PC-9 (cell line): ENCODE measurements at regions not wholly inside any gene's neighbourhood (a gene's known extent, or its start where the extent isn't known, plus 50 kb on each side); places are given as distances from the start of the nearest gene placed in this dataset.
A peak's percentile ranks its signal among the peaks of the same experiment; 100 is the strongest.

Source experiments
- BruUV-seq: library from RNA; stranded (reverse); fragments of 400-500 nt; replicated peaks from 2 replicates; lab custom pipeline; 2021; lab: Mats Ljungman, UMichigan
- CTCF ChIA-PET: fragments of 300-600 bp; sonication (Branson Sonifier 250); formaldehyde crosslinking; loops from one replicate; lab custom pipeline; 2022; ENCODE audit warnings: antibody characterized with exemption; lab: Charles Lee
- POLR2A ChIA-PET: fragments of 300-600 bp; sonication (Branson Sonifier 250); formaldehyde crosslinking; loops from one replicate; lab custom pipeline; 2022; ENCODE audit warnings: antibody characterized with exemption; ENCODE audit not compliant: unreplicated experiment; lab: Charles Lee
- DNase-seq, 2 experiments: peaks; one replicate each; pipeline versions ENCODE4 v3.0.0 to v3.0.0-alpha.2; 2015 to 2022; ENCODE audit warnings: mixed read lengths in 1 of 2
- H2AFZ ChIP-seq: fragments of 200-600 bp; sonication (generic); 2 replicates; pipeline ENCODE4 v1.8.1; 2017; ENCODE audit warnings: antibody characterized with exemption
- H3F3A ChIP-seq: fragments of 200-600 bp; sonication (generic); 2 replicates; pipeline ENCODE4 v1.8.1; 2017; ENCODE audit warnings: antibody characterized with exemption, mild to moderate bottlenecking, low read depth; ENCODE audit not compliant: insufficient read depth
- H3K27ac ChIP-seq: fragments of 200-600 bp; sonication (generic); 2 replicates; pipeline ENCODE4 v1.6.1; 2016; ENCODE audit warnings: mixed run types
- H3K27me3 ChIP-seq: fragments of 200-600 bp; sonication (generic); 2 replicates; pipeline ENCODE4 v1.6.1; 2016; ENCODE audit warnings: low read depth, mixed run types; ENCODE audit not compliant: insufficient read depth
- H3K36me3 ChIP-seq: fragments of 200-600 bp; sonication (generic); 2 replicates; pipeline ENCODE4 v1.6.1; 2016; ENCODE audit warnings: low read depth, mixed run types
- H3K4me1 ChIP-seq: fragments of 200-600 bp; sonication (generic); replicated peaks from 2 replicates; pipeline ENCODE4 v1.6.1; 2016; ENCODE audit warnings: mixed run types; ENCODE audit not compliant: insufficient read depth
- H3K4me2 ChIP-seq: fragments of 200-600 bp; sonication (generic); 2 replicates; pipeline ENCODE4 v1.6.1; 2017; ENCODE audit warnings: mixed run types
- H3K4me3 ChIP-seq: fragments of 200-600 bp; sonication (generic); 2 replicates; pipeline ENCODE4 v1.6.1; 2016; ENCODE audit warnings: mixed run types
- H3K79me2 ChIP-seq: fragments of 200-600 bp; sonication (generic); 2 replicates; pipeline ENCODE4 v1.6.1; 2017; ENCODE audit warnings: low read depth, mixed run types
- H3K9me2 ChIP-seq: fragments of 200-600 bp; sonication (generic); 2 replicates; pipeline ENCODE4 v1.8.1; 2017; ENCODE audit warnings: mild to moderate bottlenecking; ENCODE audit not compliant: insufficient read depth
- H3K9me3 ChIP-seq: fragments of 200-600 bp; sonication (generic); 2 replicates; pipeline ENCODE4 v1.8.1; 2016; ENCODE audit warnings: low read depth; ENCODE audit not compliant: insufficient read depth
- H4K20me1 ChIP-seq: fragments of 200-600 bp; sonication (generic); 2 replicates; pipeline ENCODE4 v1.8.1; 2017; ENCODE audit not compliant: insufficient read depth
- EZH2 ChIP-seq: fragments of 200-600 bp; sonication (generic); IDR thresholded peaks from 2 replicates; pipeline ENCODE4 v1.8.0; 2017; ENCODE audit warnings: antibody characterized with exemption, low read depth
- intact Hi-C: fragments of 100-400 bp; cut with micrococcal nuclease; formaldehyde crosslinking; loops from one replicate; pipeline ENCODE4 v1.10.0; 2022; ENCODE audit not compliant: unreplicated experiment
- TF ChIP-seq, protein P1 (sequence below): fragments of 200-600 bp; sonication (generic); conservative IDR thresholded peaks from 2 replicates; pipeline ENCODE4 v1.6.1; 2017; ENCODE audit warnings: mixed run types, antibody characterized with exemption, mild to moderate bottlenecking, moderate library complexity

- Histone ChIP-seq H3K36me3 (no peaks in the 10 kb centered on the region), H3K9me3 (no peaks in the 10 kb centered on the region), H4K20me1 (no peaks in the 10 kb centered on the region), H3K79me2 (no peaks in the 10 kb centered on the region), H2AFZ (no peak overlapping the region), H3F3A (no peaks in the 10 kb centered on the region), H3K27ac (no peak overlapping the region), H3K27me3 (no peaks in the 10 kb centered on the region), H3K4me2 (no peak overlapping the region), H3K9me2 (no peaks in the 10 kb centered on the region), H3K4me3 (no peak overlapping the region), H3K4me1 (no peaks in the 10 kb centered on the region)
- no TSS peak for BruUV-seq
- intact Hi-C loops = no loop called here
- DNase-seq = no peak
- no peak for TF ChIP-seq EZH2
- TF ChIP-seq, protein P1, sequence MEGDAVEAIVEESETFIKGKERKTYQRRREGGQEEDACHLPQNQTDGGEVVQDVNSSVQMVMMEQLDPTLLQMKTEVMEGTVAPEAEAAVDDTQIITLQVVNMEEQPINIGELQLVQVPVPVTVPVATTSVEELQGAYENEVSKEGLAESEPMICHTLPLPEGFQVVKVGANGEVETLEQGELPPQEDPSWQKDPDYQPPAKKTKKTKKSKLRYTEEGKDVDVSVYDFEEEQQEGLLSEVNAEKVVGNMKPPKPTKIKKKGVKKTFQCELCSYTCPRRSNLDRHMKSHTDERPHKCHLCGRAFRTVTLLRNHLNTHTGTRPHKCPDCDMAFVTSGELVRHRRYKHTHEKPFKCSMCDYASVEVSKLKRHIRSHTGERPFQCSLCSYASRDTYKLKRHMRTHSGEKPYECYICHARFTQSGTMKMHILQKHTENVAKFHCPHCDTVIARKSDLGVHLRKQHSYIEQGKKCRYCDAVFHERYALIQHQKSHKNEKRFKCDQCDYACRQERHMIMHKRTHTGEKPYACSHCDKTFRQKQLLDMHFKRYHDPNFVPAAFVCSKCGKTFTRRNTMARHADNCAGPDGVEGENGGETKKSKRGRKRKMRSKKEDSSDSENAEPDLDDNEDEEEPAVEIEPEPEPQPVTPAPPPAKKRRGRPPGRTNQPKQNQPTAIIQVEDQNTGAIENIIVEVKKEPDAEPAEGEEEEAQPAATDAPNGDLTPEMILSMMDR = no peak
- CTCF ChIA-PET = interaction anchor here (0.7 kb wide), 1 partner anchor 28 kb away, joined by 6 read pairs; no protein-coding TSS in a partner anchor
- POLR2A ChIA-PET = no interaction called here
Measured at GRCh38 chr12:14171106-14171505, 189.7 kb upstream of the GRIN2B start.

GRCh38 chr12:14175206-14175605 is 190.3 kb upstream of the ATF7IP start:
- TF ChIP-seq EZH2 = no peak
- TF ChIP-seq, protein P1 = no peak
- no TSS peak for BruUV-seq
- intact Hi-C loops = no loop called here
- Histone ChIP-seq H2AFZ (no peak overlapping the region), H3K9me3 (no peaks in the 10 kb centered on the region), H3K9me2 (no peaks in the 10 kb centered on the region), H3K4me2 (no peak overlapping the region), H3K4me1 (no peaks in the 10 kb centered on the region), H3K79me2 (no peaks in the 10 kb centered on the region), H3K27ac (no peak overlapping the region), H3K4me3 (no peak overlapping the region), H4K20me1 (no peaks in the 10 kb centered on the region), H3K36me3 (no peaks in the 10 kb centered on the region), H3K27me3 (no peaks in the 10 kb centered on the region), H3F3A (peaks cover 8% of the 10 kb centered on the region)
- CTCF ChIA-PET = no interaction called here
- POLR2A ChIA-PET = no interaction called here
- DNase-seq = no peak

DNA sequence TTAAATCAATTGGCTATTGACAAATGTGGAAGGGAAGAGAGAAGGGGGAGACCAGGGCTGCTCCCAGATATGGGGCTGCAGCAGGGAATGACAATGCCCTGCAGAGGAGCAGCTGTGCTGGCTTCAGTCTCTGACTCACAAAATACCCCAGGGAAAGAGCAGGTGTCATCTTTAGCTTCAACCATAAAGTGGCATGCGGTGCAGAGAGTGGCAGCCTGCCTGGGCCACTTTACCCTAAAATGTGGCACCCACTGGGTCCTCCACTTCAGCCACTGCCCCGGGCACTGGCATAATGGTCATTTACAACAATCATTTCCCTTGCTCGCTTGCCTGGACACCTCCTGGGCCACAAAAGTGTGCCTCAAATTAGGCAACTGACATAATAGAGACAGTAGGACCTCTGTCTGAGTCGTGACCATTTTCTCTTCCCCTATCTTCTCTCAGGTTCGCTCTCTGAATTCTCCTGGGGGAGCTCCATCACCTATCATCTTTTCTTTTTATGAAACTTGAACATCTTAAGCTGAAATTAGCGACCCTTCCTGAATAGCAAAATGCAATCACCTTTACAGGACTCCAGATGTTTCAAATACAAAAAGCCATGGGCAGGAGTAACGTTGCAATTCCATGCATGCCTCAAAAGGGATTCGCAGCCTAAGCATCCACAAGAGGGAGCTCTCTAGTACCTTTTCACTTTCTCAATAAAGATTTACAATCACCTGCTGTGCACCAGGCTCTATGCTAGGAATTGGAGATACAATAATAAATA is 179.9 kb upstream of the ATF7IP start:
- no peaks in the 10 kb centered on the region for H3K27me3 ChIP-seq
- intact Hi-C loops = loop anchor here (1.0 to 2.0 kb wide), 5 partner anchors 53 to 809 kb away; partner anchors contain the start of gene ATF7IP
- no peak overlapping the region for H3K4me3 ChIP-seq
- no peaks in the 10 kb centered on the region for H4K20me1 ChIP-seq
- H3K4me1 ChIP-seq = 0 out of 2 replicates have a peak, but pooled peaks cover 7% of the 10 kb centered on the region
- ChIA-PET POLR2A (interaction anchor here (0.7 kb wide), 1 partner anchor 23 kb away, joined by 3 read pairs; no protein-coding TSS in a partner anchor), CTCF (interaction anchor here (0.5 to 1.1 kb wide), 6 partner anchors 36 to 356 kb away, joined by 3 to 6 read pairs (median 4); partner anchors contain the start of gene ATF7IP)
- no peaks in the 10 kb centered on the region for H3K79me2 ChIP-seq
- H3K36me3 ChIP-seq = no peaks in the 10 kb centered on the region
- H3K9me2 ChIP-seq = no peaks in the 10 kb centered on the region
- no TSS peak for BruUV-seq
- H3K9me3 ChIP-seq = no peaks in the 10 kb centered on the region
- peak; percentile 39 to 48 for DNase-seq
- H2AFZ ChIP-seq = no peak overlapping the region
- no peak overlapping the region for H3K27ac ChIP-seq
- no peaks in the 10 kb centered on the region for H3F3A ChIP-seq
- no peak overlapping the region for H3K4me2 ChIP-seq
- TF ChIP-seq, protein P1 = peak; percentile 83
- no peak for TF ChIP-seq EZH2
